HG02938 (cell line): ENCODE measurements at regions not wholly inside any gene's neighbourhood (a gene's known extent, or its start where the extent isn't known, plus 50 kb on each side); places are given as distances from the start of the nearest gene placed in this dataset.
A peak's percentile ranks its signal among the peaks of the same experiment; 100 is the strongest.

Experiments used
- ATAC-seq: cut with Tn5 transposase; IDR thresholded peaks from one replicate; pipeline ENCODE4 v1.9.1; 2021; ENCODE audit warnings: mild to moderate bottlenecking, moderate library complexity; ENCODE audit not compliant: unreplicated experiment

DNA sequence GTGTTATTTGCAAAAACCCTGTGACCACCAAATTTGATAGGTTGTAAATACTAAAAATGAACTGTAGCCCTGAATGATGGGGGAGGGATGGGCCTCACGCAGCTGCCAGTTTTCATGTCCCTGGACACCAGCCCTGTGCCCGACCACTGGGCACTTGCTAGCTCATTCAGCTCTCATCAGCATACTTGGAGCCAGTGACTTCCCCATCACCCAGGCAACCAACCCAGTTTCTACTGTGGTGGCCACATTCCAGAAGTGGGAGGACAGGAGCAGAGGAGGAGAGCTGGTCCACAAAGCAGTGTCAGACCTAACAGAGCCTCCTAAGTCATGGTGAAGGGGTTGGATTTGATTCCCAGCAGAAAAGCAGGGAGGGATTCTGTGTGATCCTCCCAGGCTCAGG, 128.2 kb downstream of the CPEB2 start:
- ATAC-seq, result no peak

DNA sequence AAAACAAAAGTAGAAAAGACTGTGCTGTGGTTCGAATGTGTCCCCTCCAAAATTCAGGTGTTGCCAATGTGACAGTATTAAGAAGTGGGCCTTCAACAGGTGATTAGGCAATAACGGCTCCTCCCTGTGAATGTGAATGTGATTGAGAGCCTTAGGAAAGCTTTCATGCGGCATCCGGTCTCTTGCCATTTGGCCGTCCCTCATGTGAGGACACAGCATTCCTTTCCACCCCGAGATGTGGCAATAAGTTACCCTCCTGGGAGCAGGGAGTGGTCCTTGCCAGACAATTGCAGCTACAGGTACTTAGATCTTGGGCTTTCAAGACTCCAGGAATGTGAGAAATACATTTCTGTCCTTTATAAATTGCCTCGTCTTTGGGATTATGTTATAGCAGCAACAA, 129.3 kb downstream of the CPEB2 start:
- no peak for ATAC-seq

DNA sequence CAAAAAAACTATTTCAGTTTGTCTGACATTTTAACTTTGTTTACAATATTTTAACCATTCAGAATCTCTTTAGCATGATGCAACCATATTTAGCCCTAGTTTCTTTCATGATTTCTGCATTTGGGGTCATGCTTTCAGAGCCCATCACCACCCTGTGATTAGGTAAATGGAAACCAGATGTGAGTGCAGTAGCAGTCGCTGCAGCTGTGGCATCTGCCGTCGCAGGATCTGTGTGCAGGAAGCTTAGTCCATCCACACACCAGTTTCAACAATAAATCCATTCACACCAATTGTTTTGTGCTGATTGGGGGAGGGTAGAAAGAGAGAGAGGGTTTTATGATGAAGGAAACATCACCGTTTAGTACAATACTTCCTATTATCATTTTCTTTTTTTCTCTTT, 130.5 kb downstream of the CPEB2 start:
- ATAC-seq, result no peak

DNA sequence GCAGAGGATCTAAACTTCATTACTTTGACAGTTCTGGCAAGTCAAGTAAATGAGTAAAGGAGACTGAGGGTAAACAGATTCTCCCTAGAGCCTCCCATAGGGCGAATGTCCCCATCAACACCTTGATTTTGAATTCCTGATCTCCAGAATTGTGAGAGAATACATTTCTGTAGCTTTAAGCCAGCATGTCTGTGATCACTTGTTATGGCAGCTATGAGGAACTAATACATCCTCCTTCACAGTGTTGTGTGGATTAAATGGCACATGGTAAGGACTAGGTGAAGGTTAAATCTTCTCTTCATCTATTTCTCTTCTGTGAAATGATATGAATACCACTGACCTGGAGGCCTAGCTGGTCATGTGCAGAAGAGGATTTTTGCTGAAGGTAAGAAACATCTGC, 137.3 kb downstream of the CPEB2 start:
- ATAC-seq, result no peak

DNA sequence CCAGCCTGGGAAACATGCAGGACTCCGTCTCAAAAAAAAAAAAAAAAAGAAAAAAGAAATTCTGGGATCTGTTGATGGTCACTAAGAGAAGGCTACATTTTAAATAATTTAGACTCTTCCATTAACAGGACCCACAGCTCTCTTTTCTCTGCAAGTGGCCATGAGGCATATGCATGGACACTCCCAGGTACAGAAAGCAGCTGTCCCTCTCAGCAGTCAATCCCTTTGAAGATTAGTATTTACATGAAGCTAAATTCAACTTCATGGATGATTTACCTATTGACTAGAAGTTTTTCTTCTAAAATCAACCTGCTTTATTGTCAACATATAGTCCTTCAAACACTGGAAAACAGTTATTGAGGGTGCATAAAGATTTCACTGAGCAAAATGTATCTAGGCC, 139.9 kb downstream of the CPEB2 start:
- ATAC-seq, result no peak

DNA sequence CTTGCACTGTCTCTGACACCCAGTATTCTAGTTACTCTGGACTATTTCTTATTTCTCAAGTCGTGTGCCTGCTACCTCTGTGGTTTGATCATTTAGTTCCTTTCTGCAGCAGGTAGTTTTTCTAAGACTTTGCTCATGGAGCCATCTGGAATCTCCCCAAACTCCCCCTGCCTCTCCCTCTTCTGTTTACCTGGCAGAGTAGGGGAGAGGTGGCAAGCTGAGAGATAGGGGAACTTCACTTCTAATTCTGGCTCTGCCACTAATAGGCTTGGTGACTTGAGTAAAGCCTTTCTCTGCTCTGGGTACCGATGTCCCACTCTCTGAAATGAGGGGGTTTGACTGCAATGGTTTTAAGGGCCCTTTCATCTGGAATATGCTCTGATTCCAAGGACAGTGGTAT, 141.3 kb downstream of the CPEB2 start:
- no peak for ATAC-seq

DNA sequence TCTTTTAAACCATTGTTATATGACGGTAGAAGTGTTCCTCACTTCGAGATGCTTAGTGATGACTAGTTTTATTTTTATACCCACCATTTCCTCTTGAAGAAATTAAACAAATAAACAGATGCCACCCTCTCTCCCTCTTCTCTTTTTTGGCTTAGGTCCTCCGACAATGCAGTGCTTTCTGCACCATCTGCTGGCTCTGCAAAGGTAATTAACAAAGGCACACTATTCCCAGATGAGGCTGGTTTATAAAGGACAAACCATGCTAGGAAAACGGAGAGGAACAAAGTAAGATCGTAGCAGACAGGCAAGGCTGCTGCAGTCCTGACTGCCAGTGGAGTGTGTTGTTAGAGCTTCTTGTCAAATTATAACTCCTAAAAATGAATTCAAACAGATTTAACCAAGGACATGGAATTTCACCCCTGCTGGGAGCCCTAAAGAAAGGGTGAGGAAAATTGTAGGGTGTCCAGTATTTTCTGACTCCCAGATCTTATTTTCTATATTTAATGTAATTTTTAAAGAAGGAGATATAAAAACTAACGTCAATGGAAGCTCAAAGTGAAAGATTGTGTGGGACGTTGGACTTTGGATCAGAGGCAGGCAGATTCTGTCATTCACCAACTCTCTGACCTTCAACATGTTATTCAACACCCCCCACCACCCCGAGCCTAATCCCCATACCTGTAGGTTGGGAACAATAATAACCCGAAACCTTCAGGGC, 142.1 kb downstream of the CPEB2 start:
- ATAC-seq, result no peak

DNA sequence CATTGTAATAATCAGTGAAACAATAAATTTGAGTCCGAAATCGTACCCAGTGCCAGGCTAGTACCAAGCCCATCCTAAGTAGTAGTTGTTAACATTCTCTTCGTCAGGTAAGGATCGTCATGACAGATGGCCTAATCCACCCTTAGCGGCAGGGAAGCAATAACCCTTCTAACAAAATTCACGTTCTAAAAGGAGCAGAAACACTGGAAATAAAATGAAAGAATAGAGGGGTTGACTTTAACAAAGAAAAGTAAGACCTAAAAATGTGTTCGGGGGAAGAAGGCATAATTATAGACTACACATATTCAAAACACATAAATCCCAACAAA, 142.7 kb downstream of the CPEB2 start:
- ATAC-seq, result no peak

DNA sequence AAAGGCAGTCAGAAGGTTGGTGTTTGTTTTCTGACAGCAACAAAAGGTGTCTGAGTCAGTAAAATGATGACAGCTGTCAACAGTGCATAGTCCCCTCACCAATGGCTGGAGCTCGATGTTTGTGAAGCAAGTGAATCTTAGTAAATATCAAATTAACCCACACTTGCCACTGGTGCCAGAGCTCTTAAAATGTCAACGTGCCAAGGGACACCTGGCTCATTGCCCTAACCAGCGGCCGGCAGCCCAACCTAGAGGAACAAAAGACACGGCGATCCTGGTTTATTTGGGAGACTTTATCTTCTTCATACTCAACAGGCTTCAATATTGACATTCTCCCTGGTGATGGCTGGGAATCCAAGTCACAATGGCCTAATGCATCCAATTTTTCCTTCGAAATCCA, 143.4 kb downstream of the CPEB2 start:
- ATAC-seq, result no peak

DNA sequence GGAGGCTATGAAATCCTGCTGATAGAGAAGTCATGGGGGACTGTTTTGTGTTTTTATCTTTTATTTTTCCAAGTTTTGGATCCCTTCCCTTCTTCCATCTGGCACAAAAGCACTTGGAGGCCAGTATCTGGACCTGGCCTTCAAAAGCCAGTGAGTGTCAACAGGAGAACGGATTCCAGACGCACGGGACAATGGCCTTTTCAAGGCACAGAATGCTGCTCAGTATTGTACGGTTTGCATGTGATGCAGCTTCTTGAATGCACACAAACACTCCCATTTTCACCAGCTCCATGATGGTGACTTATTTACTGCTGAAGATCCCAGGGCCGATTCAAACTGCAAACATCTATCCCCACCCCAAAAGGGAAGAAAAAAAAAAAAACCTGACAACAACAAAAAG, 145.4 kb downstream of the CPEB2 start:
- ATAC-seq, result no peak

DNA sequence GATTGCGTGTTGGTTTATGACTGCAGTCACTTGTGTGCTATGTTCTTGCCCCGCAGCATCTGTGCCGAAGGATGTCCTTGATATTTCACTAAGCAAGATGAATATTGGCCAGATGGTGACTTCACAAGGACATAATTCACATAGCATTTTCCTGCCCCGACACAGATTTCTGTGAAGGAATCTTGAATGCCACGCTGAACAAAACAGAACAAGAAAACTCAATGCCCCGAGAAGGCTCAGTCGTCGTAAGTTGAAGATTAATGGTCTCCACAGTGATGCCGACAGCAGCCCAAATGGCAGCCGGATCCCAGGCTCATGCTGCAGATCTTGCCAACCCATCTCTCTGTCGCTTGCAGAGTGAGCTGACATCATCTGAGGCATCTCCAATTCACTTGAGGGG, 145.9 kb downstream of the CPEB2 start:
- ATAC-seq, result no peak

DNA sequence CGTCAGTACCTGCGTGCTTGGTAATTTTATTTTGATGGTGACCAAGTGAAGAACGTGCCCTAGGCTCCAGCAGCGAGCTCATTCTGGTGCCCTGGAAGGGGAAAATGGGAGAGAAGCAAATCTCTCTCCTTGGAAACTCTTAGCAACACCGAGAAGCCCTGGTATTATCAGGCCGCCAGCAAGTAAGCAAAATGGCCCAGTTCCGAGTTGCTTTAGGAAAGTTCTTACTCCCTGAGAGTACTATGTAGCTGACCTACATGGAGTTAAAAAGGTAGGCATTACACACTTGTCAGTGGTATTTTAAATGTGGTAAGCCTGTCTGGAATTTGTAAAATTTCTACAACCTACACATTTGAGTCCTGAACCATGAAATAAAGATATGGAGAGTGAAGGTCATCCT, 146.4 kb downstream of the CPEB2 start:
- ATAC-seq, result no peak

DNA sequence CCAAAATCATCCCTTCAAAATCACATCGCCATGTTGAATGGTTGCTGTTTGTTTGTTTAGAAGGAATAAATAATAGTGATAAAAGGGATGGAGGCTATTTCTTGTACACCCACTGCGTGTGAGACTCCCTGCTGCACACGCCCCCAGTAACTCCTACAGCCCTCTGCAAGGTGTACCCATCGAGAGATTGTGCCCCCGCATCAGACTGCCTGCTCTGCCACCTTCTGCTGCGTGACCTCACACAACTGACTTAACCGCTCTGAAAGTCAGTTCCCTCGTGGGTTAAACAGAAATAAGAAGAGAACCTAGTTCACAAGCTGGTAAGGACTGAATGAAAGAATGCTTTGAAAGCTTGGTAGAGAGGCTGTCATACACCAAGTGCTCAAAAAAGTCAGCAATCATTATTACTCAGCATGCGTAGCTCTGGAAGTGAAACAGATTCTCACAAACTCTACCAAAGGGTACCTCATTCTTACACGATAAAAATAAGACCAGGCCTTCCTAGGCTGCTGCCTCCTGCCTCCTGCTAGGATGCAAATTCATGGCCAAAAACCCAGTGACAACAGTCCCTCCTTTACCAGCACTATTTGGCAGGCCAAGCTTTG, 147.1 kb downstream of the CPEB2 start:
- ATAC-seq, result peak; percentile 69

DNA sequence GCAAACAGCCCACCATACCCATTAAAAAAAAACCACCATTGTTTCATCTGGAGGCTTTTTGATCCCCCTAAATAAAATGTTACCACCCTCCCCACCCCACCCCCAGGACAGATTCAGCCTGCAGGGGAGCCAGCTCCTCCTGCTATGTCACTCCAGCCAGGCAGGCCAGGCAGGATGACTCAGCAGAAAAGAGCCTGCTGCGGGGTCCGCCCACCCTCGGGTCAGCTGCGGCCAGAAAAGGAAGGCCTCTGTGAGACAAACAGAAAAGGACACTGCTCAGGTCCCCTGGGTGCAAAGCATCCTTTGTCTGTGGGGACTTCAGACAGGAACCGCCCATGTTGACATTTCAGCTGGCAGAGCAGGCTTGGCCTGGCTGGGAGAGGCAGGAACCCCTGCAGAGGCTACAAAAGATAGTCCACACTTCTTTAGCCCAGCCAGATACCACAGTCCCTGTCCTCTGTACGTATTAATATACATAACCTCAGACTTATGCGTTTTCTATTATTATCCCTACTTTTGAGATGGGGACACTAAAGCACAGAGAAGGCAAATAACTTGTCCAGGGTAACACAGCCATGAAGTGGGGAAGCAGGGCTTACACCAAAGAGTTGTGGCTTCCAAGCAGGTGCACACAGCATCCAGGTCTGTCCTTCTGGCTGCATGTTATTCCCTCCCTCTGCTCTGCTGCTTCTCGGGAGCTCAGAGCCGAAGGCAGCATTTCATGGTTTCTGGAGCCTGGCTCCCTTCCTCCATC, 147.7 kb downstream of the CPEB2 start:
- peak; percentile 55 for ATAC-seq

DNA sequence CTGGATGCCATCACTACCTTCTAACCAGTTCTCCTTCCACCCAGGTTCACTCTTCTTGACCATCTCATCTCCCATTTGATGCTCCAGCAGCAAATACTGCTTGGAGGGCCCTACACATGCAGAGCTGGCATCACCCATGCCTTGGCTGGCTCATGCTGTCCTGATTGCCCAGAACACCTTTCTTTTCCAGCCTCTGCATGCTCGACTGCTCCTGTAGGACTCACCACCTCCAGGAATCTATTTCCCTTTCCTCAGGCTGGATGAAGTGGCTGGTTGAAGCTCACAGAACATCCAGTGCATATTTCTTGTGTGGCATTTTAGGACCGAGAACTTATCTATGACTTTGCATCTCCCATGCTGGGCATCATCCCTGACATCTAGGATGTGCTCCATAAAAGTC, 148.3 kb downstream of the CPEB2 start:
- ATAC-seq, result no peak

DNA sequence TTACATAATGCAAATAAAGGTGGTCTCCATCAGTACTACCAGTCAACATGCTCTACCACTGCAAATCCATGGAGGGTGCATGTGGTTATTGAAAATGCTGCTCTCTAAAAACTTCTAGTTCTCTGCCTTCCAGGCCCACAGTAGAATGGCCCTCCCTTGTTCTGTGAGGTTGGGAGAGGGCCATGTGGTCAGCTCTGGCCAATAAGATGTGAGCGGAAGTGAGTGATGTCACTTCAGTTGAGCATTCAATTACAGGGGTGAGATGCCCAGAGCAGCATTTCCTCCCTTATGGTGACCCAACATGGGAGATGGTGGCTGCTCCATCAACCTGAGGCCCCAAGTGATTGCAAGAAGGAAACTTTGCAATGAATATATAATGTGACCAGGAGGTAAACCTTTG, 148.8 kb downstream of the CPEB2 start:
- ATAC-seq, result no peak

DNA sequence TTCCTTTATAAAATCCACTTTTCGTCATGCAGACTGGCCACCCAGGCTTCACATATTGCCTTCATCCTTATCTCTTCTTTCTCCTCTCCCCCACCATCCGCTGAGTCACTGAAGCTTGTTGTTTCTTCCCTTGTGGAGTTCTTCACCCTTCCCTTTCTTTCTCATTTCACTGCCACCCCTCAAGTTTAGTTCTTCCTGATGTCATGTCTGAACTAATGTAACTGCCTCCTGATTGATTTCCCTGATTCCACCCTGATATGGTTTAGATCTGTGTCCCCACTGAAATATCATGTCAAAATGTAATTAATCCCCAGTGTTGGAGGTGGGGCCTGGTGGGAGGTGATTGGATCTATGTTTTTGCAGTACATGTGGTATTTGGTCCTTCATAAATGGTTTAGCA, 151.4 kb downstream of the CPEB2 start:
- no peak for ATAC-seq

DNA sequence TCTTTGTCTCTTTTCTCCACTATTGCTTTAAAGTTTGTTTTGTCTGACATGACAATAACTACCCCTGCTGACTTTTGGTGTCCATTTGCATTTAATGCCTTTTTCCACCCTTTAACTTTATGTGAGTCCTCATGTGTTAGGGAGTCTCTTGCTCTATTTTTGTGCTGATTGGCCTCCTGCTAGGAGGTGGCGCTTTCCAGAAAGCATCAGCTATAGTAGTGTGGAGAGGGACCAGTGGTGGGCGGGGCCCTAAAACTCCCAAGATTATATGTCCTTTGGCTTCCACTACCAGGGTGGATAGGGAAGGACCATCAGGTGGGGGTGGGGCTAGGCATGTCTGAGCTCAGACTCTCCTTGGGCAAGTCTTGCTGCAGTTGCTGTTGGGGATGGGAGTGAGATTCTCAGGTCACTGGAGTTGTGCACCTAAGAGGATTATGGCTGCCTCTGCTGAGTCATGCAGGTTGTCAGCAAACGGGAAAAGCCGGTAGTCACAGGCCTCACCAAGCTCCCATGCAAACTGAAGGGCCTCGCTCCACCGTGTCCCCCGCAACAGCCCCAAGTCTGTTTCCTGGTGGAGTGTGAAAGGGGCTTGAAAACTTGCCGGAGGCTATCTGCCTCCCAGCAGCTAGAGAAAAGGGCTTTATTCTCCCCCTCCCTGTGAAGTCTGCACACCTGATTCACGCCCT, 156.3 kb downstream of the CPEB2 start:
- ATAC-seq, result no peak

DNA sequence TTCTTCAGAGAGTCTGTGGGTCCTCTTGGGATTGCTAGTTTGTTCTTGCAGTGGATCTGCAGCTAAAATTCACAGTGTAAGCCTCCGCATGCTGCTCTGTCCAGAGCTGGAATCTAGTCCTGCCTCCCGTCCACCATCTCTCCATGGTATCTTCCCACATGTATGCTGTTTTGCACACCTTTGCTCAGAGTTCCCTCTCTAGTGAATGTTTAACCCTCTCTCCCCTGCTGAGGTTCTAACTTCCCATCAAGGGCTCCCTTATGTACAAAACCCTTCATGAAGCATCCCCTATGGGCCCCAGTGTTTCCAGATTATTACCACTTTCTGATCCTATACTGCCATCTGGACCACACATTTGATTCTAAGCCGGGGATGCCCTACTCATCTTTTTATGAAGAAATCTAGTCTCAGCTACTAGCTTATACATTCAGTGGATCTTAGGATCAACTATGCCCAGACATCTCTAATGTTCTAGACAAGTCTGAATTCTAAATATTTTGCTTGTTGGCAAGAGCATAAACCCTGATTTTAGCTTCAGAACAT, 157.3 kb downstream of the CPEB2 start:
- ATAC-seq, result no peak

DNA sequence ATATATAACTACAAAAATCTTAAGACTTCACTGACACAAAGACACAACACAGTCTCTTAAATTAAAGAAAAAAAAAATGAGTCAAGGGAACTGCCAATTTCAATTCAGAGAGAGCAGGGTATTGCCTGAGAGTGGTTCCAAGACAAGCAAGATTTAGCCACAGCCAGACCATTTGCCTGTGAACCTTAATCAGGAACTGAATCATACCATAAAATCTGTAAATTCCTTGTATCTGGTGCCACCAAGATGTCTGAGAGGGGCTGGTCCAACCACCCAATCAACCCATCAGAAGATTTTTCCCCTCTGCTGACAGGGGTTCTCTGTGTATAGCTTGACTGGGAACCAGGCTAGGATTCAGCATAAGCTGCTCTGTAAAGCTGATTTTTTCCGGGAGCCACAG, 159.2 kb downstream of the CPEB2 start:
- no peak for ATAC-seq

DNA sequence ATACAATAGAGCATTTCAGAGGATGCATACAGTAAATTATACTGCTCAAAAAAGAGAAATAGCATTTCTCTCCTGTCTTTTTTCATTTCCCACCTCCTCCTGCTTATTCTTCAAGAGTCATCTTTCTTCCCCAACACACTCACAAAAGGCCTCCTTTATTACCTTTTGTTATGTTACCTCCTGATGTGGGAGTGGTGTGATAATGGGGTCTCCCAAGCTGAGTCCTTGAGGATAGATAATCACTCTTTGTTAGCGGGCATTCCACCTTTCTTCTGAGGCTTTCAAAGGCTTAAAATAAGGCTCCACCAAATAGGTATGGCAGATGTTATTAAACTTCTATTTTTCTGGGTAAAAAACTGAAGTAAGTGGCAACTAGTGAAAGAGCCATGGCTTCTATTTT, 159.8 kb downstream of the CPEB2 start:
- no peak for ATAC-seq
